Skeletal muscle satellite cell (primary cell): ENCODE measurements at regions not wholly inside any gene's neighbourhood (a gene's known extent, or its start where the extent isn't known, plus 50 kb on each side); places are given as distances from the start of the nearest gene placed in this dataset.
A peak's percentile ranks its signal among the peaks of the same experiment; 100 is the strongest.
"Not testable (repeated sequence)": the region's sequence is repeated elsewhere in the genome, so short reads cannot be mapped to it uniquely, and the experiment has no call there.

Source experiments
- H3K27me3 ChIP-seq: 2 replicates; pipeline ENCODE4 v1.7.0; 2013; ENCODE audit warnings: low read length; ENCODE audit not compliant: control insufficient read depth, insufficient read depth
- H3K36me3 ChIP-seq: 2 replicates; pipeline ENCODE4 v1.7.0; 2013; ENCODE audit warnings: mild to moderate bottlenecking, control low read depth, low read length; ENCODE audit not compliant: insufficient read depth
- H3K4me1 ChIP-seq: 2 replicates; pipeline ENCODE4 v1.7.0; 2013; ENCODE audit warnings: low read length; ENCODE audit not compliant: control insufficient read depth, insufficient read depth
- H3K4me2 ChIP-seq: 2 replicates; pipeline ENCODE4 v1.7.0; 2013; ENCODE audit warnings: mild to moderate bottlenecking, low read length
- H3K4me3 ChIP-seq: 2 replicates; pipeline ENCODE4 v1.7.0; 2013; ENCODE audit warnings: low read length
- H3K9ac ChIP-seq: 2 replicates; pipeline ENCODE4 v1.7.0; 2013; ENCODE audit warnings: mild to moderate bottlenecking, low read depth, low read length, moderate library complexity
- H3K9me3 ChIP-seq: replicated peaks from 2 replicates; pipeline ENCODE4 v1.7.0; 2013; ENCODE audit warnings: mild to moderate bottlenecking, control low read depth, low read length

DNA sequence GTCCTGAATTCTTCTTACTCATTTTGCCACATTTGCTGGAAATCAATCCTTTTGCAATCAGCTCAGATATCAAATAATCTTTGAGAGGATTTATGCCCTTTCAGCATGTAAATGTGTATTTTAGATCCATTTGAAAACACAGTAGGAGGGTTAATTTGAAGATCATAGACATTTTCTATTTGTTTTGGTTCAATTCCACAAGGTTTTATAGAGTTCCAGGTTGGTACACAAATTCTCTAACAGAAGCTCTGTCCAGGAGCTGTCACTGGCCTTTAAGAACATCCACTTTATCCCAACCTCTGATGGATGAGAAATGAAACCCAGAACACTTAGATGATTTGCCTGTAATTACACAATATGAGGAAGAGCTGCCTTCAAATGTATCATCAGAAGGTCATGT, 157.3 kb upstream of the CHAC2 start:
- no peak overlapping the region for H3K4me2 ChIP-seq
- H3K9ac ChIP-seq, result no peak overlapping the region
- H3K36me3 ChIP-seq, result no peaks in the 10 kb centered on the region
- no peaks in the 10 kb centered on the region for H3K4me1 ChIP-seq
- H3K27me3 ChIP-seq, result no peaks in the 10 kb centered on the region
- no peak overlapping the region for H3K4me3 ChIP-seq
- H3K9me3 ChIP-seq, result no peaks in the 10 kb centered on the region

GRCh38 chr2:53609551-53609950, 158.1 kb upstream of the CHAC2 start:
- H3K4me1 ChIP-seq, result no peaks in the 10 kb centered on the region
- no peak overlapping the region for H3K4me3 ChIP-seq
- no peak overlapping the region for H3K9ac ChIP-seq
- H3K9me3 ChIP-seq, result no peaks in the 10 kb centered on the region
- H3K4me2 ChIP-seq, result no peak overlapping the region
- no peaks in the 10 kb centered on the region for H3K27me3 ChIP-seq
- no peaks in the 10 kb centered on the region for H3K36me3 ChIP-seq

- Histone ChIP-seq H3K4me2 (no peak overlapping the region), H3K9me3 (no peaks in the 10 kb centered on the region), H3K4me3 (no peak overlapping the region), H3K9ac (no peak overlapping the region), H3K36me3 (no peaks in the 10 kb centered on the region), H3K27me3 (no peaks in the 10 kb centered on the region), H3K4me1 (no peaks in the 10 kb centered on the region)
These were observed 159.3 kb upstream of the CHAC2 start for GRCh38 chr2:53608293-53608692.

- no peak overlapping the region for H3K4me2 ChIP-seq
- no peak overlapping the region for H3K4me3 ChIP-seq
- H3K9me3 ChIP-seq, result no peaks in the 10 kb centered on the region
- H3K27me3 ChIP-seq, result no peaks in the 10 kb centered on the region
- no peaks in the 10 kb centered on the region for H3K4me1 ChIP-seq
- no peak overlapping the region for H3K9ac ChIP-seq
- no peaks in the 10 kb centered on the region for H3K36me3 ChIP-seq
These were observed 166.8 kb upstream of the CHAC2 start for GRCh38 chr2:53600815-53601214.

GRCh38 chr2:53586733-53587612, 180.6 kb upstream of the CHAC2 start:
- H3K4me1 ChIP-seq, H3K9me3 ChIP-seq, H3K9ac ChIP-seq, H3K4me2 ChIP-seq, H3K27me3 ChIP-seq, H3K4me3 ChIP-seq, H3K36me3 ChIP-seq: not testable (repeated sequence)

DNA sequence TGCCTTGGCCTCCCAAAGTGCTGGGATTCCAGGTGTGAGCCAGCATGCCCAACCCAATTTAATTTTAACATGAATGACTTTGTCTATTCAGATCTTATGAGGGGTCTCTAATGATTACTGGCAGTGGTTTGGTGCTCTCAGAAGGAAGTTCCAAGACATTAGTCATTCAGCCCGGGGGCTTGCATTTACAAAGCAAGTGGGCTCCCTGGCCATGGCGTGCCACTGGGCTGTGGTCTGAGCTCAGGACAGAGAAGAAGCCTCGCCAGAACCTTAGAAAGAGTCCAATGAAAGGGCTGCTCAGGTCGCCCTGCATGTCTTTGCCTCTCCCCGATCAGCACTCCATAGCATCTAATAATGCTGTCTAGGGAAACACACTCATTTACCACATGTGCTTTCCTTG, 182.6 kb upstream of the CHAC2 start:
- Histone ChIP-seq H3K36me3 (no peaks in the 10 kb centered on the region), H3K9ac (no peak overlapping the region), H3K4me2 (no peak overlapping the region), H3K4me3 (no peak overlapping the region), H3K27me3 (no peaks in the 10 kb centered on the region), H3K4me1 (no peaks in the 10 kb centered on the region), H3K9me3 (no peaks in the 10 kb centered on the region)

GRCh38 chr2:53583583-53583982, 184.0 kb upstream of the CHAC2 start:
- H3K4me1 ChIP-seq, result no peaks in the 10 kb centered on the region
- H3K4me3 ChIP-seq, result no peak overlapping the region
- no peaks in the 10 kb centered on the region for H3K9me3 ChIP-seq
- H3K9ac ChIP-seq, result no peak overlapping the region
- no peak overlapping the region for H3K4me2 ChIP-seq
- H3K36me3 ChIP-seq, result no peaks in the 10 kb centered on the region
- H3K27me3 ChIP-seq, result no peaks in the 10 kb centered on the region

DNA sequence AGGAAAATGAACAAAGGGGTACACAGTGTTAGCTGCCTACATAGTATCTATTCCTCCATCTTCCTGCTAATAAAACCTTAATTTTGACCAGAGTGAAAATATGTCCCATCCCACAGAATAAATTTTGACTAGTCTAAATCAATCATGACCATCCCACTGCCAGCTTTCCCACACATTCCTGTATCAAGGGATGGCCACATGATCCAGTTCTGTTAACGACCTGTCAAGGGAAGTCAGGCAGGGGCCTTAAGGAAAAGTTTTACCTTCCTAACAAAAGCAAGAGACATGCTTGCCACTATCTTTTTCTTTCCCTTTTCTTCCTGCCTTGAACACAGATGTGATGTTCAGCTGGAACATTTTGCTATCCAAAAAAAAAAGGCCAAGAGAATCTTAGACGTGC, 185.0 kb upstream of the CHAC2 start:
- Histone ChIP-seq H3K4me1 (no peaks in the 10 kb centered on the region), H3K4me3 (no peak overlapping the region)

GRCh38 chr2:53576166-53576565, 191.4 kb upstream of the CHAC2 start:
- Histone ChIP-seq H3K4me3 (no peak overlapping the region), H3K4me1 (peaks cover 10% of the 10 kb centered on the region), H3K4me2 (peak overlapping the region; percentile 79), H3K27me3 (no peaks in the 10 kb centered on the region), H3K9me3 (no peaks in the 10 kb centered on the region), H3K36me3 (no peaks in the 10 kb centered on the region), H3K9ac (peak overlapping the region; percentile 38)

More for the DNA sequence above, 185.0 kb upstream of the CHAC2 start:
- H3K9me3 ChIP-seq, result no peaks in the 10 kb centered on the region
- H3K36me3 ChIP-seq, result no peaks in the 10 kb centered on the region
- H3K4me2 ChIP-seq, result no peak overlapping the region
- no peaks in the 10 kb centered on the region for H3K27me3 ChIP-seq
- H3K9ac ChIP-seq, result no peak overlapping the region

- Histone ChIP-seq H3K4me3 (peak overlapping the region; percentile 58), H3K27me3 (no peaks in the 10 kb centered on the region), H3K9ac (peak overlapping the region; percentile 38), H3K9me3 (no peaks in the 10 kb centered on the region), H3K4me2 (peak overlapping the region; percentile 79), H3K36me3 (no peaks in the 10 kb centered on the region), H3K4me1 (peaks cover 10% of the 10 kb centered on the region)
These were observed 191.9 kb upstream of the CHAC2 start for GRCh38 chr2:53575721-53576124.

- no peaks in the 10 kb centered on the region for H3K36me3 ChIP-seq
- H3K4me1 ChIP-seq, result peaks cover 10% of the 10 kb centered on the region
- H3K4me2 ChIP-seq, result no peak overlapping the region
- H3K4me3 ChIP-seq, result no peak overlapping the region
- no peaks in the 10 kb centered on the region for H3K27me3 ChIP-seq
- H3K9me3 ChIP-seq, result no peaks in the 10 kb centered on the region
- no peak overlapping the region for H3K9ac ChIP-seq
These were observed 194.9 kb upstream of the CHAC2 start for GRCh38 chr2:53572696-53573095.
